Keratinocyte (primary cell): ENCODE measurements at regions not wholly inside any gene's neighbourhood (a gene's known extent, or its start where the extent isn't known, plus 50 kb on each side); places are given as distances from the start of the nearest gene placed in this dataset.

Experiments used
- EZH2 ChIP-seq: IDR thresholded peaks from one replicate; pipeline ENCODE4 v1.6.1; 2012; ENCODE audit warnings: inconsistent platforms, mild to moderate bottlenecking, low read length, moderate library complexity
- TF ChIP-seq, protein P1 (sequence below), 3 experiments: IDR thresholded peaks in 1 of 3; conservative IDR thresholded peaks in 1 of 3; optimal IDR thresholded peaks in 1 of 3; 2 replicates in 2 of 3; 3 replicates in 1 of 3; pipeline versions ENCODE3 to v1.5.1; 2011; ENCODE audit warnings: low read length in 3 of 3, mild to moderate bottlenecking in 3 of 3, moderate library complexity in 2 of 3, control low read depth in 1 of 3, inconsistent platforms in 1 of 3; ENCODE audit not compliant: insufficient read depth in 2 of 3; ENCODE audit errors: extremely low read depth in 1 of 3

DNA sequence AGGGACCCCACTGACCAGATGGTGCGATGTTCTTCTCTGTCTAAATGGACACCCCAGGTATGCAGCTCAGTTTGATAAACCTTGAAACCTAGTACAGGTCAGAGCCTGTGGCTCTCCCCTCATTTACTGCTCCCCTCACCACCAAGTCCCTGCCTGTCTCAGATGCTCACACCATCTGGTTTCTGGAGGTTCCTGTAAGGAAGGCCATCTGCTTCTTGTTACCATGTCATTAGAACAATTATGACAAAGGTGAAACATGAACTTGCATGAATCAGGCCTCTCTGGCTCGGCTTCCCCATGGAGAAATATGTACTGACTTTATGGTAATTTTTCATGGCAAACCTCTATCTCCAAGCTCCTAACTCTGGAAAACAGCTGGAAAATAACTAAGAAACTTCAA is 965.7 kb downstream of the UQCRFS1 start:
- TF ChIP-seq, protein P1, sequence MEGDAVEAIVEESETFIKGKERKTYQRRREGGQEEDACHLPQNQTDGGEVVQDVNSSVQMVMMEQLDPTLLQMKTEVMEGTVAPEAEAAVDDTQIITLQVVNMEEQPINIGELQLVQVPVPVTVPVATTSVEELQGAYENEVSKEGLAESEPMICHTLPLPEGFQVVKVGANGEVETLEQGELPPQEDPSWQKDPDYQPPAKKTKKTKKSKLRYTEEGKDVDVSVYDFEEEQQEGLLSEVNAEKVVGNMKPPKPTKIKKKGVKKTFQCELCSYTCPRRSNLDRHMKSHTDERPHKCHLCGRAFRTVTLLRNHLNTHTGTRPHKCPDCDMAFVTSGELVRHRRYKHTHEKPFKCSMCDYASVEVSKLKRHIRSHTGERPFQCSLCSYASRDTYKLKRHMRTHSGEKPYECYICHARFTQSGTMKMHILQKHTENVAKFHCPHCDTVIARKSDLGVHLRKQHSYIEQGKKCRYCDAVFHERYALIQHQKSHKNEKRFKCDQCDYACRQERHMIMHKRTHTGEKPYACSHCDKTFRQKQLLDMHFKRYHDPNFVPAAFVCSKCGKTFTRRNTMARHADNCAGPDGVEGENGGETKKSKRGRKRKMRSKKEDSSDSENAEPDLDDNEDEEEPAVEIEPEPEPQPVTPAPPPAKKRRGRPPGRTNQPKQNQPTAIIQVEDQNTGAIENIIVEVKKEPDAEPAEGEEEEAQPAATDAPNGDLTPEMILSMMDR (optimal IDR thresholded peaks at IDR 0.05 in 1 of 3, IDR thresholded peaks at IDR 0.05 in 1 of 3, conservative IDR thresholded peaks at IDR 0.05 in 1 of 3; ENCODE audit: extremely low read depth in 1 of 3, insufficient read depth in 2 of 3, low read length in 3 of 3), result no peak
- TF ChIP-seq EZH2, result no peak
